PFSK-1 (cell line): ENCODE measurements at regions not wholly inside any gene's neighbourhood (a gene's known extent, or its start where the extent isn't known, plus 50 kb on each side); places are given as distances from the start of the nearest gene placed in this dataset.

ENCODE experiments used
- FOXP2 ChIP-seq: optimal IDR thresholded peaks from 2 replicates; pipeline ENCODE3; 2011; ENCODE audit warnings: borderline replicate concordance, control low read depth, inconsistent platforms; ENCODE audit not compliant: insufficient read depth; ENCODE audit errors: extremely low read length, extremely low read depth
- POLR2AphosphoS5 ChIP-seq: IDR thresholded peaks from 2 replicates; pipeline ENCODE4 v1.6.1; 2012; ENCODE audit warnings: low read depth, mild to moderate bottlenecking, control low read depth, low read length, moderate library complexity
- REST ChIP-seq, 2 experiments: IDR thresholded peaks; 2 replicates each; pipeline versions ENCODE4 v1.6.1 to v1.8.0; 2011 to 2012; ENCODE audit warnings: low read depth in 2 of 2, low read length in 2 of 2, control low read depth in 1 of 2, inconsistent platforms in 1 of 2, mild to moderate bottlenecking in 1 of 2, moderate library complexity in 1 of 2; ENCODE audit not compliant: insufficient read depth in 1 of 2
- SIN3A ChIP-seq: IDR thresholded peaks from 2 replicates; pipeline ENCODE4 v1.6.1; 2012; ENCODE audit warnings: mild to moderate bottlenecking, low read length, moderate library complexity, borderline replicate concordance; ENCODE audit not compliant: insufficient read depth
- TAF1 ChIP-seq: IDR thresholded peaks from 2 replicates; pipeline ENCODE4 v1.6.1; 2012; ENCODE audit warnings: low read length, control low read depth, borderline replicate concordance; ENCODE audit not compliant: insufficient read depth

DNA sequence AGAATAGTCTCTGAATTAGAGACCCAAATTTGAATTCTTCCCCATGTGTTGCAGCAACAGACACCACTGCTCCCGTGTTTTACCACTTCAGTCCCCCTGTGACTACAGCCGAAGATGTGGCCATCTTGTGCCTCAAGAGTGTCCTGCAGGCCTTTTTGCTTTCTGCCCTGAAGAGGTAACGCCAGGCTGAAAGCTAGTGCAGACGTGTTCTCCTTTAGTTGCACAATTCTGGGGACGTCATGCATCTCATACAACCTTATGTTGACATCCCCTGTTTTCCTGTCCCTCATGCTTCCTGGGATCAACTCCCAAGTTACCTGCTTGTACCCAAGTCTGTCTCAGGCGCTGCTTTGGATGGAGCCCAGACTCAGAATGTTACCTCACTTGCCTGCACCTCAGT is 69.1 kb upstream of the SLC22A23 start:
- no peak for TF ChIP-seq POLR2AphosphoS5
- no peak for TF ChIP-seq REST (IDR thresholded peaks at IDR 0.05; ENCODE audit: insufficient read depth in 1 of 2, low read depth in 2 of 2, low read length in 2 of 2)
- no peak for TF ChIP-seq TAF1
- no peak for TF ChIP-seq FOXP2
- TF ChIP-seq SIN3A, result no peak

DNA sequence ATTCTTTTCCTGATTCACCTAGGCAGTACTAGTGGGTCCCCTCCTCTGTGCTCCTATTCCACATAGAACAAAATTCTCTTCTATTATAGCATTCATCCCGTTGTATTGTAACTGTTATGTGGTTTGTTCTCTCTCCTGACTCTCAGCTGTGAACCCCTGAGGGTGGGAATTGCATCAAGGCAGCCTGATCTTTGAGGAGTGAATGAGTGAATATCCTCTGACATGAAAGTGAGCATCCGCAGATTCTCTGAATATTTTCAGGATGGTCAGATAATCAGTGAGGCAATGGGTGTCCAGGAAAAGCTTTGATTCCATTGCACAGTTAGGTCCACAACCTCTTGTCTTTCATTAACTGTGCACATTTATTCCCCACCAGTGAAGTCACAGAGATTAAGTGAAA is 67.6 kb upstream of the SLC22A23 start:
- TF ChIP-seq POLR2AphosphoS5, result no peak
- TF ChIP-seq FOXP2, result no peak
- no peak for TF ChIP-seq TAF1
- no peak for TF ChIP-seq SIN3A
- no peak for TF ChIP-seq REST (IDR thresholded peaks at IDR 0.05; ENCODE audit: insufficient read depth in 1 of 2, low read depth in 2 of 2, low read length in 2 of 2)

DNA sequence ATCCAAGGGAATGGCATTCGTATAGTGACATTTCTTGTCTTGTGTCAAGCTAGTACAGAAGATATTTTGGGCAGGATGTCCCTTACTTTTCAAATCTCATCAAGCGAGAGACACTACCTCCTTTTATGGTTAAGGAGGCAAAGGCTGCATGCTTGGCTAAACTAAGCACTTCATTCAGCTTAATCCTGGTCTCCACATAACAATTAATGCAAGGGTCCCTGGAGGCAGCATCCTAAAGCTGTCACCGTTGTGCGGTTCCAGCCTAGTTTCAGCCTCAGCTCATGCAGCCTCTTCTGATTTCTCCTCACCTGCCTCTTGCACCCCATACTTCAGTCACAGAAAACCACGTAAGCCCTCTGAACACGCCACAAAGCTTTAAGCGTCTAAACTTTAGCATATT is 67.1 kb upstream of the SLC22A23 start:
- TF ChIP-seq TAF1 (no peak), POLR2AphosphoS5 (no peak), FOXP2 (no peak)

GRCh38 chr6:3523271-3523670 is 66.4 kb upstream of the SLC22A23 start:
- no peak for TF ChIP-seq TAF1
- TF ChIP-seq FOXP2, result no peak
- no peak for TF ChIP-seq POLR2AphosphoS5
- TF ChIP-seq REST (IDR thresholded peaks at IDR 0.05; ENCODE audit: insufficient read depth in 1 of 2, low read depth in 2 of 2, low read length in 2 of 2), result no peak
- no peak for TF ChIP-seq SIN3A

DNA sequence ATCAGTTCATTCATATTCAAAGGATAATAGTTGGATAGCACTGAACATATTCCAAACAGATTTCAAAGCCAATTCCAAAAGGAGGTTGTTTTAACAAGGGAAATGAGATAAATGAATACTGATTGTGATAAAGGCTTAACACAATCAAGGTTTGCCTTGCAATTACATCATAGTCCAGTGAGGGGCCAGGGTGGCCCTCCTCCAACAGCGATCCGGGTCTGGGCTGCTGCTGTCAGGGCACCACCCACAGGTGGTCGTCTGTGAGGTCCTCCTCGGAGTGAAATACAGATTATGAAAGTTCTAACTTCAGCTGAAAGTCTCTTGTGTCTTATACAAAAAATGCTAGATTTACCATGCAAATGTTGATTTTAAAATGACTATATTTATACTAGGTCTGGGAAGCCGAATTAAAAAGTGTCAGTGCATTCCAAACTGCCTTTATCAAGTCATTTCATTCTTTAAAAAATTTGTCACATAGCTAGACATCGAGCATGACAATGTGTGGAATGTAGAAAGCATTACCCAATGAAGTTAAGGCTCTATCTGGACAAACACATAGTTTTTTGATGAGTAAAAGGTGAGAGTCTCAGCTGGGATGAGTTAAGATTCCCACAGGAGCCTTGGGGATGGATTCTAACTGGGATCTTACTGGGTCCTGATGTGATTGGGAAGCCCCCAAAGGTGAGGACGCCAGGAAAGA is 65.9 kb upstream of the SLC22A23 start:
- no peak for TF ChIP-seq SIN3A
- TF ChIP-seq POLR2AphosphoS5, result no peak
- TF ChIP-seq TAF1, result no peak
- no peak for TF ChIP-seq FOXP2
- TF ChIP-seq REST (IDR thresholded peaks at IDR 0.05; ENCODE audit: insufficient read depth in 1 of 2, low read depth in 2 of 2, low read length in 2 of 2), result no peak
